Chondrocyte (in vitro differentiated cells): ENCODE measurements at regions not wholly inside any gene's neighbourhood (a gene's known extent, or its start where the extent isn't known, plus 50 kb on each side); places are given as distances from the start of the nearest gene placed in this dataset.

Experiments
- DNase-seq: peaks from one replicate; pipeline ENCODE4 v3.0.0; 2021; ENCODE audit warnings: mixed read lengths, low spot score
- H3K27ac Mint-ChIP-seq: one replicate; pipeline ENCODE4 v1.8.0; 2021; ENCODE audit warnings: mild to moderate bottlenecking, moderate library complexity, mixed read lengths; ENCODE audit not compliant: unreplicated experiment
- H3K27me3 Mint-ChIP-seq: 2 replicates; pipeline ENCODE4 v1.8.0; 2021; ENCODE audit warnings: low read depth, mixed read lengths
- H3K36me3 Mint-ChIP-seq: 2 replicates; pipeline ENCODE4 v1.8.0; 2021; ENCODE audit warnings: low read depth, mixed read lengths
- H3K4me1 Mint-ChIP-seq: 2 replicates; pipeline ENCODE4 v1.8.0; 2021; ENCODE audit warnings: low read depth, mild to moderate bottlenecking, mixed read lengths
- H3K4me3 Mint-ChIP-seq: one replicate; pipeline ENCODE4 v1.8.0; 2021; ENCODE audit warnings: mild to moderate bottlenecking, moderate library complexity, mixed read lengths; ENCODE audit not compliant: unreplicated experiment
- H3K9me3 Mint-ChIP-seq: 2 replicates; pipeline ENCODE4 v1.8.0; 2021; ENCODE audit warnings: low read depth, mixed read lengths
- CTCF ChIP-seq: fragments of 200-600 bp; sonication (generic); IDR thresholded peaks from 2 replicates; pipeline ENCODE4 v1.5.0; 2021; ENCODE audit warnings: antibody characterized with exemption, mild to moderate bottlenecking, moderate library complexity

GRCh38 chr6:3513416-3513815, 56.6 kb upstream of the SLC22A23 start:
- no peaks in the 10 kb centered on the region for H3K36me3 Mint-ChIP-seq
- DNase-seq: no peak
- no peak overlapping the region for H3K4me3 Mint-ChIP-seq
- H3K27ac Mint-ChIP-seq: no peak overlapping the region
- H3K4me1 Mint-ChIP-seq: peaks cover 13% of the 10 kb centered on the region
- no peaks in the 10 kb centered on the region for H3K27me3 Mint-ChIP-seq
- H3K9me3 Mint-ChIP-seq: no peaks in the 10 kb centered on the region
- no peak for TF ChIP-seq CTCF

GRCh38 chr6:3512832-3513231, 56.0 kb upstream of the SLC22A23 start:
- H3K4me3 Mint-ChIP-seq: no peak overlapping the region
- H3K27me3 Mint-ChIP-seq: no peaks in the 10 kb centered on the region
- no peak for TF ChIP-seq CTCF
- no peak for DNase-seq
- peaks cover 7% of the 10 kb centered on the region for H3K4me1 Mint-ChIP-seq
- H3K36me3 Mint-ChIP-seq: no peaks in the 10 kb centered on the region
- H3K27ac Mint-ChIP-seq: no peak overlapping the region
- H3K9me3 Mint-ChIP-seq: no peaks in the 10 kb centered on the region

- no peak overlapping the region for H3K4me3 Mint-ChIP-seq
- no peak overlapping the region for H3K27ac Mint-ChIP-seq
- no peak for DNase-seq
- H3K36me3 Mint-ChIP-seq: no peaks in the 10 kb centered on the region
- no peaks in the 10 kb centered on the region for H3K9me3 Mint-ChIP-seq
- no peaks in the 10 kb centered on the region for H3K27me3 Mint-ChIP-seq
- H3K4me1 Mint-ChIP-seq: no peaks in the 10 kb centered on the region
- no peak for TF ChIP-seq CTCF
Observed at GRCh38 chr6:3510617-3511016, 53.8 kb upstream of the SLC22A23 start.

GRCh38 chr6:3510178-3510577, 53.3 kb upstream of the SLC22A23 start:
- Mint-ChIP-seq H3K36me3 (no peaks in the 10 kb centered on the region), H3K27me3 (no peaks in the 10 kb centered on the region), H3K9me3 (no peaks in the 10 kb centered on the region), H3K4me3 (no peak overlapping the region), H3K27ac (no peak overlapping the region), H3K4me1 (no peaks in the 10 kb centered on the region)
- TF ChIP-seq CTCF: no peak
- no peak for DNase-seq

- Mint-ChIP-seq H3K27ac (no peak overlapping the region), H3K4me3 (no peak overlapping the region), H3K27me3 (no peaks in the 10 kb centered on the region), H3K4me1 (no peaks in the 10 kb centered on the region), H3K36me3 (no peaks in the 10 kb centered on the region), H3K9me3 (peaks cover 3% of the 10 kb centered on the region)
- no peak for TF ChIP-seq CTCF
- DNase-seq: no peak
Observed at GRCh38 chr6:3509336-3509735, 52.5 kb upstream of the SLC22A23 start.
